C4-2B (cell line): ENCODE measurements at regions not wholly inside any gene's neighbourhood (a gene's known extent, or its start where the extent isn't known, plus 50 kb on each side); places are given as distances from the start of the nearest gene placed in this dataset.

Experiments used
- H3K27ac ChIP-seq: fragments of 450-650 bp; 2 replicates; pipeline ENCODE4 v1.5.1; 2017
- CTCF ChIP-seq: fragments of 450-650 bp; conservative IDR thresholded peaks from 2 replicates; pipeline ENCODE4 v1.5.1; 2017; ENCODE audit warnings: mild to moderate bottlenecking
- ZFX ChIP-seq: fragments of 450-650 bp; IDR thresholded peaks from 2 replicates; pipeline ENCODE4 v1.6.1; 2017

DNA sequence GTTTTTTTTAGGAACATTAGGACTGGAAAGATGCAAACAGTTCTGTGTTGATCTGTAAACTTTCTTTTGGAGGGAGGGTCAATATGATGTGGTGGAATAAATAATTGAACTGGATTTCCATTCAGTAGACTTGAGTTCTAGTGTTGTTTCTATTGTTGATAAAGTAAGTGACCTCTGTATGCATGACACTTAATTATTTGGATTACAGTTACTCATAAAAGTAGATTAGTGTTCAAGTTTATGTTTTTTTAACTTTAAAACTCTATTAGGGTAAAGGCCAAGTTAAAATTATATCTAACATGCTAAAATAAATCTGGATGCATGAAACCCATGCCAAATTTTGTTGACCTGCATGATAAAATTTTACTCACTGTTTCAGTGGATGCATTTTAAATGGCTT is 85.4 kb upstream of the NR3C2 start:
- no peak for TF ChIP-seq CTCF
- no peak overlapping the region for H3K27ac ChIP-seq

- TF ChIP-seq CTCF, result no peak
- no peak for TF ChIP-seq ZFX
- H3K27ac ChIP-seq, result no peak overlapping the region
Measured at GRCh38 chr4:148522995-148523394, 80.8 kb upstream of the NR3C2 start.

GRCh38 chr4:148515248-148515647 is 73.0 kb upstream of the NR3C2 start:
- no peak overlapping the region for H3K27ac ChIP-seq
- no peak for TF ChIP-seq ZFX
- no peak for TF ChIP-seq CTCF

DNA sequence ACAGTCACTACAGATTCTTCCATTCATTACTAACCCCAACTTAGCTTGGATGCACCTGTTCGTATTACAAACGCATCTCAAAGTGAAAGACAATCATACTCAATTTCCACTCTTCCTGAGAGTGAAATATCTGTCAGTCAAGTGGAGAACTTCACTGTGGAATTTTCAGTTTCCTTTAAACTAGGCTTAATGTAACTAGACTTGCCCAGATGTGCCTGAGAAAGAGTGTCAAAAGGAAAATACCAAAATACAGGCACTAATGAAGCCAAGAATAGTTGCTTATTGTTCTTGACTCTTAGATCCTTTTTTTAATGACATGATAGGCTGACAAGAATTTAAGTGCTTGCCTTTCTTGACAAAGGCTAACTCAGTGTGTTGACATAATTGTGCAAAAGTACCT is 72.4 kb upstream of the NR3C2 start:
- no peak overlapping the region for H3K27ac ChIP-seq
- TF ChIP-seq ZFX (no peak), CTCF (no peak)

- TF ChIP-seq ZFX, result no peak
- H3K27ac ChIP-seq, result no peak overlapping the region
Measured at GRCh38 chr4:148514041-148514440, 71.8 kb upstream of the NR3C2 start.

DNA sequence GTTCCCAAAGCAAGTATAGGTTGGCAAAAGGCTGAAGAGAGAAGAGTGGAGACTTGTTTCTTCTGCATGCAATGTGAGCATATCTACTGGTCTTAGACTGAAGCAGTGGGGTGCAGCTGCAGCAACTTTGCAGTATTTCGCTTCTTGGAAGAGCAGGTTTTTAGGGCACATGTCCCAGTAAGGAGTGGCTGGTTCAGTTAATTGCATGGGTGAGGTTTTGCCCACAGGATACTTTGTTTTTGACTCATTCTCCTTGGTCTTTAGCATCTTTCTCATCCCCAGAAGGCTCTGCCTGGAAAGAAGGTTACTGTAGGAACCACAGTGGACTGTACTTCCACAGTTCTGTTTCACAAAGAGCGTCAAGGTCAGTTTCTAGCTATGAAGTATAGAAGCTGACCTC is 68.0 kb upstream of the NR3C2 start:
- H3K27ac ChIP-seq, result no peak overlapping the region
- TF ChIP-seq ZFX (no peak), CTCF (no peak)

DNA sequence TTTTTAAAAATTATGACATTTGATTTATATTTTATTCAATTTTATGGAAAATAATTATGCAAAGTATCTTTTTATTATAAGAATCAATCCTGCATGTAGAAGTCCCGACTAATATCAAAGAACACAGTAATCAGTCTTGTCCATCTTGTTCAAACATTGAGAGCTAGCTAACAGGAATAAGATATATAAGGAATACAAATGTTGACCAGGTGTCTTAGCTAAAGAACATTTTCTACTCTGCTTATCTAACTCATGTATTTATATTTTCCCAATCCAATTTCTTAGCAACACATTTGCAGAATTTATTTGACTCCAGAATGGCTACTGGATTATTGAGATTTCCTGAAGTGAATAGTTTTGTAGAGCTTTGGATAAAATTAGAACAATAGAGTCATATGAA is 61.5 kb upstream of the NR3C2 start:
- no peak overlapping the region for H3K27ac ChIP-seq
- TF ChIP-seq ZFX, result no peak
- no peak for TF ChIP-seq CTCF

DNA sequence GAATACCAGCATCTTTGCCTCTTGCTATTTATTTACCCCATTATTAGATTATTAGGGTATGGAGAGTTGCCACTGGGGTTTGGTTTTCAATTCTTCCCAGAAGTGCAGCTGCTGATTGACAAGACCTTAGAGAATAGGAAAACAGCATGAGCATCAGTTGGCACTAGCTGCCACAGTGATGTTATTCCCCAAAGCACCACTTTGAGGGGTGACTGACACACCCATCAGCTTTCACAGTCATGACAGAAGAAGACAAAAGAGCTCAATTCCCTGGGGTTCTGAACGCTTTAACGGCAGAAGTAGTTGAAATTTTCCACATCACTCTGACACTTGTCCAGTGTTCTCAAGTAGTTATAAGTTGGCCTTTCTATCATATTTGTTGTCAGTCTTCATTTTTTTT is 55.0 kb upstream of the NR3C2 start:
- TF ChIP-seq CTCF, result no peak

More for the DNA sequence above, 55.0 kb upstream of the NR3C2 start:
- H3K27ac ChIP-seq, result no peak overlapping the region
